ENCODE measurements at regions not wholly inside any gene's neighbourhood (a gene's known extent, or its start where the extent isn't known, plus 50 kb on each side); places are given as distances from the start of the nearest gene placed in this dataset.

DNA sequence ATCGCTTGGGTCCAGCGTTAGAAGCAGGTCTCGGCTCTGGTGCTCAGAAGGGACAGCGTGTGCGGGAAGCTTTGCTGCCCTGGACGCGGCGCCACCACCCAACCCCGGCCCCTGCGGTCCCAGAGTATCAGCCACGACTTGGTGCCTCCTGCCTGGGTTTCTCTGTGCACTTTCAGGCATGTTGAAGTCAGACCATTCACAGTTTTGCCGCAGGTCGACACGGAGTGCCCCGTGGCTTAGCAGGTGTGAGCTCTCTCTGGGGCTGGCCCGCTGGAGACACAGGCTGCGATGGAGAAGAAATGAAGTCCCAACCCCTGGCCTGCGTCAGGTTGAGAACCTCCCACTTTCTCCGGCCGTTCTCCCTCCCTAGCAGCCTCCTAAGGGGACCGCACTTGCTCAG is 494.5 kb downstream of the BRD1 start:
- FAIRE-seq (no peak), ATAC-seq (no peak), DNase-seq (ENCODE audit: low spot score) (no peak)
- CTCF ChIA-PET (ENCODE audit: low intra/inter-chr PET ratio, low total read pairs), result no interaction called here
- in situ Hi-C loops (cut with HindIII; ENCODE audit: extremely low pct_ligation_motif_present, low pct_unique_long_range_greater_than_20kb), result no loop called here
- no peaks in the 10 kb centered on the region for H3K4me1 ChIP-seq (ENCODE audit: insufficient read depth, low read length)
- no peak overlapping the region for H3K4me3 ChIP-seq (replicated peaks in 1 of 3; ENCODE audit: insufficient read depth in 1 of 3, low read depth in 2 of 3, low read length in 3 of 3)
- no peak overlapping the region for H2AFZ ChIP-seq (ENCODE audit: low read length)
- no TSS peak for BruUV-seq (replicated peaks)
- H3K27me3 ChIP-seq (ENCODE audit: control insufficient read depth in 1 of 2, insufficient read depth in 2 of 2, low read length in 2 of 2), result peaks cover 1 to 54% of the 10 kb centered on the region in 2 experiments
- H3K9ac ChIP-seq (ENCODE audit: insufficient read depth, low read depth, low read length), result no peak overlapping the region
- POLR2A ChIA-PET, result no interaction called here
- no peaks in the 10 kb centered on the region for H4K20me1 ChIP-seq (ENCODE audit: insufficient read depth, low read length)
- no peak overlapping the region for H3K4me2 ChIP-seq (ENCODE audit: low read depth, low read length)
- no peak overlapping the region for H3K27ac ChIP-seq (ENCODE audit: extremely low read length, insufficient read depth, low read length)
- H3K9me3 ChIP-seq (ENCODE audit: low read length), result no peaks in the 10 kb centered on the region
- no peaks in the 10 kb centered on the region for H3K79me2 ChIP-seq (ENCODE audit: insufficient read depth, low read length)
- H3K36me3 ChIP-seq (replicated peaks in 1 of 2; ENCODE audit: control insufficient read depth in 1 of 2, insufficient read depth in 2 of 2, low read length in 2 of 2), result no peaks in the 10 kb centered on the region
- TF ChIP-seq GABPA (IDR thresholded peaks at IDR 0.05; ENCODE audit: low read depth, low read length), result no peak
- no peak for TF ChIP-seq GABPA (CRISPR knock-in tag; IDR thresholded peaks at IDR 0.05; ENCODE audit: low read depth)
- no peak for TF ChIP-seq KAT8 (CRISPR knock-in tag; IDR thresholded peaks at IDR 0.05)
- TF ChIP-seq SALL2 (CRISPR knock-in tag; IDR thresholded peaks at IDR 0.05), result no peak
- no peak for TF ChIP-seq TBP (CRISPR knock-in tag; IDR thresholded peaks at IDR 0.05)
- TF ChIP-seq ZNF121 (CRISPR knock-in tag; IDR thresholded peaks at IDR 0.05), result no peak
- TF ChIP-seq RBM39 (IDR thresholded peaks at IDR 0.05; ENCODE audit: low read depth, low read length, poor library complexity, severe bottlenecking), result no peak
- no peak for TF ChIP-seq PAWR (CRISPR knock-in tag; IDR thresholded peaks at IDR 0.05; ENCODE audit: borderline replicate concordance)
- TF ChIP-seq SRSF9 (IDR thresholded peaks at IDR 0.05; ENCODE audit: borderline replicate concordance, insufficient read depth, low read depth, low read length, poor library complexity, severe bottlenecking), result no peak
- no peak for TF ChIP-seq ZNF557 (CRISPR knock-in tag; IDR thresholded peaks at IDR 0.05)
- 17% methylated on average over 10 of the region's 21 CpGs for WGBS (ENCODE audit: low lambda C conversion rate)
- intact Hi-C loops (cut with micrococcal nuclease; ENCODE audit: unreplicated experiment), result no loop called here

DNA sequence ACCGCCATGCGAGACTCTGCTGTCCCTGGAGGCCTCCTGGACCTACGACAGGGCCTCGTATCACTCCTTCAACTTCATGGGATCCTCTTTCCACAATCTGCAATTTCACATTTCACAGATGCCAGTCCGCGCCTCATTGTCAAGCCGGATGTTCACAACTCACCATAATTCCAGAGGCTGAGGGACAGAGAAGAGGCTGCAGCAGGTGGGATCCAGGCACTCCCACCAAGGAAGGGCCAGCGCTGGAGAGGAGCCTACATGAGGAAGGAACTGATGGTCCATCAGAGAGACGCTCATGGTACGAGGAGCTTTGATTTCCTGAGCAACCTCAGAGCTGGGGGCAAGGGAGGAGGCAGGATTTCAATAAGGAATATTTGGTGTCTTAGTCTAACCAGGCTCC is 495.0 kb downstream of the BRD1 start:
- Histone ChIP-seq H3K4me2 (ENCODE audit: low read depth, low read length) (no peak overlapping the region), H4K20me1 (ENCODE audit: insufficient read depth, low read length) (no peaks in the 10 kb centered on the region), H3K9ac (ENCODE audit: insufficient read depth, low read depth, low read length) (no peak overlapping the region), H3K79me2 (ENCODE audit: insufficient read depth, low read length) (no peaks in the 10 kb centered on the region), H3K9me3 (ENCODE audit: low read length) (no peaks in the 10 kb centered on the region), H3K4me3 (replicated peaks in 1 of 3; ENCODE audit: insufficient read depth in 1 of 3, low read depth in 2 of 3, low read length in 3 of 3) (no peak overlapping the region), H3K4me1 (ENCODE audit: insufficient read depth, low read length) (no peaks in the 10 kb centered on the region), H3K27ac (ENCODE audit: extremely low read length, insufficient read depth, low read length) (no peak overlapping the region), H3K27me3 (ENCODE audit: control insufficient read depth in 1 of 2, insufficient read depth in 2 of 2, low read length in 2 of 2) (peaks cover 1 to 54% of the 10 kb centered on the region in 2 experiments), H3K36me3 (replicated peaks in 1 of 2; ENCODE audit: control insufficient read depth in 1 of 2, insufficient read depth in 2 of 2, low read length in 2 of 2) (no peaks in the 10 kb centered on the region), H2AFZ (ENCODE audit: low read length) (no peak overlapping the region)
- 27% methylated on average over 10 of the region's 10 CpGs for WGBS (ENCODE audit: low lambda C conversion rate)
- ChIA-PET POLR2A (no interaction called here), CTCF (ENCODE audit: low intra/inter-chr PET ratio, low total read pairs) (no interaction called here)
- TF ChIP-seq ZNF274 (CRISPR knock-in tag; IDR thresholded peaks at IDR 0.05) (no peak), ELF3 (CRISPR knock-in tag; IDR thresholded peaks at IDR 0.05) (no peak)
- TF ChIP-seq, protein P1, sequence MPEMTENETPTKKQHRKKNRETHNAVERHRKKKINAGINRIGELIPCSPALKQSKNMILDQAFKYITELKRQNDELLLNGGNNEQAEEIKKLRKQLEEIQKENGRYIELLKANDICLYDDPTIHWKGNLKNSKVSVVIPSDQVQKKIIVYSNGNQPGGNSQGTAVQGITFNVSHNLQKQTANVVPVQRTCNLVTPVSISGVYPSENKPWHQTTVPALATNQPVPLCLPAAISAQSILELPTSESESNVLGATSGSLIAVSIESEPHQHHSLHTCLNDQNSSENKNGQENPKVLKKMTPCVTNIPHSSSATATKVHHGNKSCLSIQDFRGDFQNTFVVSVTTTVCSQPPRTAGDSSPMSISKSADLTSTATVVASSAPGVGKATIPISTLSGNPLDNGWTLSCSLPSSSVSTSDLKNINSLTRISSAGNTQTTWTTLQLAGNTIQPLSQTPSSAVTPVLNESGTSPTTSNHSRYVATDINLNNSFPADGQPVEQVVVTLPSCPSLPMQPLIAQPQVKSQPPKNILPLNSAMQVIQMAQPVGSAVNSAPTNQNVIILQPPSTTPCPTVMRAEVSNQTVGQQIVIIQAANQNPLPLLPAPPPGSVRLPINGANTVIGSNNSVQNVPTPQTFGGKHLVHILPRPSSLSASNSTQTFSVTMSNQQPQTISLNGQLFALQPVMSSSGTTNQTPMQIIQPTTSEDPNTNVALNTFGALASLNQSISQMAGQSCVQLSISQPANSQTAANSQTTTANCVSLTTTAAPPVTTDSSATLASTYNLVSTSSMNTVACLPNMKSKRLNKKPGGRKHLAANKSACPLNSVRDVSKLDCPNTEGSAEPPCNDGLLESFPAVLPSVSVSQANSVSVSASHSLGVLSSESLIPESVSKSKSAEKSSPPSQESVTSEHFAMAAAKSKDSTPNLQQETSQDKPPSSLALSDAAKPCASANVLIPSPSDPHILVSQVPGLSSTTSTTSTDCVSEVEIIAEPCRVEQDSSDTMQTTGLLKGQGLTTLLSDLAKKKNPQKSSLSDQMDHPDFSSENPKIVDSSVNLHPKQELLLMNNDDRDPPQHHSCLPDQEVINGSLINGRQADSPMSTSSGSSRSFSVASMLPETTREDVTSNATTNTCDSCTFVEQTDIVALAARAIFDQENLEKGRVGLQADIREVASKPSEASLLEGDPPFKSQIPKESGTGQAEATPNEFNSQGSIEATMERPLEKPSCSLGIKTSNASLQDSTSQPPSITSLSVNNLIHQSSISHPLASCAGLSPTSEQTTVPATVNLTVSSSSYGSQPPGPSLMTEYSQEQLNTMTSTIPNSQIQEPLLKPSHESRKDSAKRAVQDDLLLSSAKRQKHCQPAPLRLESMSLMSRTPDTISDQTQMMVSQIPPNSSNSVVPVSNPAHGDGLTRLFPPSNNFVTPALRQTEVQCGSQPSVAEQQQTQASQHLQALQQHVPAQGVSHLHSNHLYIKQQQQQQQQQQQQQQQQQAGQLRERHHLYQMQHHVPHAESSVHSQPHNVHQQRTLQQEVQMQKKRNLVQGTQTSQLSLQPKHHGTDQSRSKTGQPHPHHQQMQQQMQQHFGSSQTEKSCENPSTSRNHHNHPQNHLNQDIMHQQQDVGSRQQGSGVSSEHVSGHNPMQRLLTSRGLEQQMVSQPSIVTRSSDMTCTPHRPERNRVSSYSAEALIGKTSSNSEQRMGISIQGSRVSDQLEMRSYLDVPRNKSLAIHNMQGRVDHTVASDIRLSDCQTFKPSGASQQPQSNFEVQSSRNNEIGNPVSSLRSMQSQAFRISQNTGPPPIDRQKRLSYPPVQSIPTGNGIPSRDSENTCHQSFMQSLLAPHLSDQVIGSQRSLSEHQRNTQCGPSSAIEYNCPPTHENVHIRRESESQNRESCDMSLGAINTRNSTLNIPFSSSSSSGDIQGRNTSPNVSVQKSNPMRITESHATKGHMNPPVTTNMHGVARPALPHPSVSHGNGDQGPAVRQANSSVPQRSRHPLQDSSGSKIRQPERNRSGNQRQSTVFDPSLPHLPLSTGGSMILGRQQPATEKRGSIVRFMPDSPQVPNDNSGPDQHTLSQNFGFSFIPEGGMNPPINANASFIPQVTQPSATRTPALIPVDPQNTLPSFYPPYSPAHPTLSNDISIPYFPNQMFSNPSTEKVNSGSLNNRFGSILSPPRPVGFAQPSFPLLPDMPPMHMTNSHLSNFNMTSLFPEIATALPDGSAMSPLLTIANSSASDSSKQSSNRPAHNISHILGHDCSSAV (CRISPR knock-in tag; IDR thresholded peaks at IDR 0.05; ENCODE audit: borderline replicate concordance), result no peak
- no peak for ATAC-seq
- FAIRE-seq, result no peak
- no peak for DNase-seq (ENCODE audit: low spot score)
- BruUV-seq (replicated peaks), result no TSS peak
- intact Hi-C loops (cut with micrococcal nuclease; ENCODE audit: unreplicated experiment), result no loop called here
- in situ Hi-C loops (cut with HindIII; ENCODE audit: extremely low pct_ligation_motif_present, low pct_unique_long_range_greater_than_20kb), result no loop called here

All from HepG2 (cell line).